CD8-positive, alpha-beta memory T cell (primary cell): ENCODE measurements at regions not wholly inside any gene's neighbourhood (a gene's known extent, or its start where the extent isn't known, plus 50 kb on each side); places are given as distances from the start of the nearest gene placed in this dataset.
A peak's percentile ranks its signal among the peaks of the same experiment; 100 is the strongest.

ENCODE experiments used
- CTCF ChIA-PET: fragments of 350-600 bp; sonication (Branson Sonifier 250); formaldehyde crosslinking; loops from one replicate; lab custom pipeline; 2021; ENCODE audit warnings: antibody characterized with exemption; lab: Charles Lee
- POLR2A ChIA-PET: fragments of 350-600 bp; sonication (Branson Sonifier 250); formaldehyde crosslinking; loops from one replicate; lab custom pipeline; 2021; ENCODE audit warnings: antibody characterized with exemption; lab: Charles Lee
- DNase-seq, 5 donors: peaks; one replicate each; pipeline versions ENCODE4 v3.0.0 to v3.0.0-alpha.2; 2020 to 2022; ENCODE audit warnings: mixed read lengths in 1 of 5
- H3K27ac ChIP-seq: one replicate; pipeline ENCODE4 v1.7.0; 2013; ENCODE audit warnings: low read depth, mild to moderate bottlenecking, low read length, moderate library complexity
- H3K27me3 ChIP-seq: 2 replicates; pipeline ENCODE4 v1.7.0; 2013; ENCODE audit warnings: low read length, mild to moderate bottlenecking; ENCODE audit not compliant: insufficient read depth, poor library complexity, severe bottlenecking
- H3K36me3 ChIP-seq: 2 replicates; pipeline ENCODE4 v1.7.0; 2013; ENCODE audit warnings: mild to moderate bottlenecking, low read length, moderate library complexity; ENCODE audit not compliant: insufficient read depth
- H3K4me1 ChIP-seq: 2 replicates; pipeline ENCODE4 v1.7.0; 2013; ENCODE audit warnings: mild to moderate bottlenecking, low read length, moderate library complexity; ENCODE audit not compliant: insufficient read depth
- H3K4me3 ChIP-seq: 2 replicates; pipeline ENCODE4 v1.7.0; 2013; ENCODE audit warnings: mild to moderate bottlenecking, low read length
- H3K9me3 ChIP-seq: 2 replicates; pipeline ENCODE4 v1.7.0; 2013; ENCODE audit warnings: mild to moderate bottlenecking, low read length
- H3K27ac Mint-ChIP-seq, 8 donors: one replicate each; pipeline ENCODE4 v1.8.0; 2020 to 2021; ENCODE audit warnings: mixed read lengths in 8 of 8, mild to moderate bottlenecking in 6 of 8, inconsistent platforms in 3 of 8, moderate library complexity in 3 of 8
- H3K27me3 Mint-ChIP-seq, 2 donors: one replicate each; pipeline ENCODE4 v1.8.0; 2020 to 2021; ENCODE audit warnings: mixed read lengths in 2 of 2, mild to moderate bottlenecking in 1 of 2, moderate library complexity in 1 of 2
- H3K36me3 Mint-ChIP-seq, 3 donors: one replicate each; pipeline ENCODE4 v1.8.0; 2020 to 2021; ENCODE audit warnings: mixed read lengths in 3 of 3, inconsistent platforms in 1 of 3, mild to moderate bottlenecking in 1 of 3
- H3K4me1 Mint-ChIP-seq, 3 donors: one replicate each; pipeline ENCODE4 v1.8.0; 2020 to 2021; ENCODE audit warnings: mixed read lengths in 3 of 3, inconsistent platforms in 1 of 3, mild to moderate bottlenecking in 1 of 3
- H3K4me3 Mint-ChIP-seq, 7 donors: one replicate each; pipeline ENCODE4 v1.8.0; 2020 to 2021; ENCODE audit warnings: mixed read lengths in 7 of 7, mild to moderate bottlenecking in 6 of 7, moderate library complexity in 4 of 7, inconsistent platforms in 2 of 7
- H3K9me3 Mint-ChIP-seq, 5 donors: one replicate each; pipeline ENCODE4 v1.8.0; 2020 to 2022; ENCODE audit warnings: mixed read lengths in 5 of 5, mild to moderate bottlenecking in 3 of 5, moderate library complexity in 2 of 5, inconsistent platforms in 1 of 5

GRCh38 chr6:139594333-139594965 is 220.0 kb upstream of the CITED2 start:
- CTCF ChIA-PET, result no interaction called here
- no peak overlapping the region for H3K27ac ChIP-seq
- Mint-ChIP-seq H3K27ac (no peak overlapping the region), H3K27me3 (no peaks in the 10 kb centered on the region), H3K36me3 (peaks cover 0 to 3% (median 0%) of the 10 kb centered on the region in 3 donors), H3K9me3 (no peaks in the 10 kb centered on the region), H3K4me3 (no peak overlapping the region), H3K4me1 (peaks cover 0 to 14% (median 10%) of the 10 kb centered on the region in 3 donors)
- DNase-seq, result no peak
- H3K27me3 ChIP-seq, result no peaks in the 10 kb centered on the region
- no peaks in the 10 kb centered on the region for H3K9me3 ChIP-seq
- H3K36me3 ChIP-seq, result no peaks in the 10 kb centered on the region
- H3K4me1 ChIP-seq, result no peaks in the 10 kb centered on the region
- POLR2A ChIA-PET, result no interaction called here
- H3K4me3 ChIP-seq, result no peak overlapping the region

- Histone ChIP-seq H3K36me3 (no peaks in the 10 kb centered on the region), H3K9me3 (no peaks in the 10 kb centered on the region), H3K4me1 (no peaks in the 10 kb centered on the region), H3K27ac (no peak overlapping the region), H3K4me3 (no peak overlapping the region), H3K27me3 (no peaks in the 10 kb centered on the region)
- POLR2A ChIA-PET, result no interaction called here
- CTCF ChIA-PET, result interaction anchor here (1.6 kb wide), 1 partner anchor 11 kb away, joined by 3 read pairs; no protein-coding TSS in a partner anchor
- H3K9me3 Mint-ChIP-seq, result no peaks in the 10 kb centered on the region
- no peak for DNase-seq
- no peak overlapping the region for H3K4me3 Mint-ChIP-seq
- peaks cover 0 to 3% (median 0%) of the 10 kb centered on the region in 3 donors for H3K36me3 Mint-ChIP-seq
- H3K4me1 Mint-ChIP-seq, result peaks cover 0 to 14% (median 10%) of the 10 kb centered on the region in 3 donors
- H3K27ac Mint-ChIP-seq, result peak overlapping the region in 1 of 8 donors; percentile 17
- no peaks in the 10 kb centered on the region for H3K27me3 Mint-ChIP-seq
These were observed 218.6 kb upstream of the CITED2 start for GRCh38 chr6:139593081-139593480.

- CTCF ChIA-PET, result no interaction called here
- peaks cover 0 to 1% of the 10 kb centered on the region in 2 donors for H3K27me3 Mint-ChIP-seq
These were observed 217.6 kb upstream of the CITED2 start for GRCh38 chr6:139592011-139592410.

GRCh38 chr6:139591075-139591865 is 216.8 kb upstream of the CITED2 start:
- no peaks in the 10 kb centered on the region for H3K9me3 Mint-ChIP-seq
- peaks cover 0 to 14% (median 10%) of the 10 kb centered on the region in 3 donors for H3K4me1 Mint-ChIP-seq
- no peaks in the 10 kb centered on the region for H3K36me3 ChIP-seq
- DNase-seq, result no peak
- no peaks in the 10 kb centered on the region for H3K27me3 ChIP-seq
- CTCF ChIA-PET, result interaction anchor here (1.2 to 1.4 kb wide), 2 partner anchors 52 to 216 kb away, joined by 3 to 4 read pairs; no protein-coding TSS in a partner anchor
- H3K27ac ChIP-seq, result no peak overlapping the region
- POLR2A ChIA-PET, result no interaction called here
- no peak overlapping the region for H3K4me3 ChIP-seq
- H3K9me3 ChIP-seq, result no peaks in the 10 kb centered on the region
- no peak overlapping the region for H3K4me3 Mint-ChIP-seq
- H3K27ac Mint-ChIP-seq, result no peak overlapping the region
- no peaks in the 10 kb centered on the region for H3K4me1 ChIP-seq
- peaks cover 0 to 1% of the 10 kb centered on the region in 2 donors for H3K27me3 Mint-ChIP-seq
- peaks cover 0 to 3% (median 0%) of the 10 kb centered on the region in 3 donors for H3K36me3 Mint-ChIP-seq

More at GRCh38 chr6:139592011-139592410, 217.6 kb upstream of the CITED2 start:
- Mint-ChIP-seq H3K36me3 (peaks cover 0 to 3% (median 0%) of the 10 kb centered on the region in 3 donors), H3K9me3 (no peaks in the 10 kb centered on the region), H3K4me3 (no peak overlapping the region), H3K4me1 (peaks cover 0 to 14% (median 10%) of the 10 kb centered on the region in 3 donors), H3K27ac (no peak overlapping the region)
- H3K27ac ChIP-seq, result no peak overlapping the region
- POLR2A ChIA-PET, result no interaction called here
- H3K9me3 ChIP-seq, result no peaks in the 10 kb centered on the region
- no peak for DNase-seq
- no peak overlapping the region for H3K4me3 ChIP-seq
- no peaks in the 10 kb centered on the region for H3K36me3 ChIP-seq
- H3K4me1 ChIP-seq, result no peaks in the 10 kb centered on the region
- no peaks in the 10 kb centered on the region for H3K27me3 ChIP-seq

DNA sequence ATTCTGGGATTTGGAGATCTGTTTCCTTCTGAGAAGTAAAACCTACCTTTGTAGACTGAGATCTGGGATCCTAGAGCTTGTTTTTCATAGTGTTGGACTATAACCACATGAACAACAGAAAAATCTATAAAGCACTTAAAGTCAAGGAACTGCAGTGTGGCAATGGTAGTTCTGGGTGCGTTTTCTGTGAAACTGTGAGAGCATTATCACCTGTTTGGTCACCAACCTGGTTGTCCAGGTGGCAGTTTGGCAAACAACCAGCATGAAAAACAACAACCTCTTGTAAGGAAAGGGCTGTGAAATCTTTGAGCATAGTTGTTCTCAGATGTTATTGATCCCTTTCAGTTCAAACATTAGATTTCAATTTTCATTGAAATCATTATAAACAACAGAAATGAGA is 215.8 kb upstream of the CITED2 start:
- Mint-ChIP-seq H3K4me1 (peaks cover 0 to 6% (median 4%) of the 10 kb centered on the region in 3 donors), H3K27me3 (peaks cover 0 to 1% of the 10 kb centered on the region in 2 donors)
- POLR2A ChIA-PET, result no interaction called here

DNA sequence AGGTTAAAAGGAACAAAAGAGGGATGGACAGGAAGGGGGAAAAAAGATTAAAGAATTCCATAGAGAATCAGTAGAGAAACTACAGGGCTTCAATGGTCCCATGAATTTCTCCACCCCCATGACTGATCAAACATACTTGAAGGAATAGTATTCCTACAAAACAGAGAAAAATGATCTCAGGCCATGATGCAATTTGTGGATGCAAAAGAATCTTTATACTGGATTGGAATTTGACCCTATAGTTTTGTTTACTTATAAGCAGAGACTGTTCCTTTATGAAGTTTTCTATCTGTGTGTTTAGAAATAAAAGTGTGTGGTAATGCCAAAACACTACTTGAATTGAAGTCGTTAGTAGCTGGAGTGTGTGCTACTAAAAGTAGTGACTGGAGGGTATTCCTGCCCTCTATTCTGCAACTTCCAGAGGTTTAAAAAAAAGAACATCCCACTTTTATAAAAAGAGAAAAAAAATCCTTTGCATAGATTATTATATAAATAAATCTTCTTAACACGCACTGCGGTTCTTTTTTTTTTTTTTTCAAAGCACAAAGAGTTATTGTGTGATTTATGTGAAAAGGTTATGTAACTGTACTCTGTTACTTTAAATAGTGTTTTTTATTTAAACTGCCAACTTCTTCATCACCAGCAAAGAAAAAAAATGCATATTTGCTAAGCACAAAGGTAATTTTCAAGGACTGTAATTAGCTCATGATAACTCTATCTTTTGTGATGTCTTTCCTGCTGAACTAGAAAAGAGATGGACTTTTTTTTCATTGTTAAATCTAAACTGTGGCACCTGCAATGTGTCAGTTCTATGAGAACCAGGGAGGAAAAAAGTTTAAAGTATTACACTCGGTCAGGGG is 214.5 kb upstream of the CITED2 start:
- peaks cover 0 to 3% (median 0%) of the 10 kb centered on the region in 3 donors for H3K4me1 Mint-ChIP-seq
- Histone ChIP-seq H3K4me3 (no peak overlapping the region), H3K27ac (no peak overlapping the region), H3K4me1 (no peaks in the 10 kb centered on the region), H3K27me3 (no peaks in the 10 kb centered on the region), H3K36me3 (no peaks in the 10 kb centered on the region), H3K9me3 (no peaks in the 10 kb centered on the region)
- DNase-seq, result no peak
- no peaks in the 10 kb centered on the region for H3K36me3 Mint-ChIP-seq
- CTCF ChIA-PET, result interaction anchor here (1.2 kb wide), 1 partner anchor 47 kb away, joined by 3 read pairs; no protein-coding TSS in a partner anchor
- H3K9me3 Mint-ChIP-seq, result no peaks in the 10 kb centered on the region
- no peak overlapping the region for H3K27ac Mint-ChIP-seq
- H3K27me3 Mint-ChIP-seq, result peaks cover 0 to 1% of the 10 kb centered on the region in 2 donors
- no peak overlapping the region for H3K4me3 Mint-ChIP-seq
- POLR2A ChIA-PET, result no interaction called here

More for the DNA sequence above, 215.8 kb upstream of the CITED2 start:
- Mint-ChIP-seq H3K9me3 (no peaks in the 10 kb centered on the region), H3K4me3 (no peak overlapping the region), H3K36me3 (peaks cover 0 to 3% (median 0%) of the 10 kb centered on the region in 3 donors), H3K27ac (no peak overlapping the region)
- Histone ChIP-seq H3K27me3 (no peaks in the 10 kb centered on the region), H3K9me3 (no peaks in the 10 kb centered on the region), H3K27ac (no peak overlapping the region), H3K4me3 (no peak overlapping the region), H3K36me3 (no peaks in the 10 kb centered on the region), H3K4me1 (no peaks in the 10 kb centered on the region)
- no peak for DNase-seq
- CTCF ChIA-PET, result interaction anchor here (1.2 to 1.4 kb wide), 2 partner anchors 53 to 215 kb away, joined by 3 to 4 read pairs; no protein-coding TSS in a partner anchor

- Histone ChIP-seq H3K9me3 (no peaks in the 10 kb centered on the region), H3K4me3 (no peak overlapping the region), H3K36me3 (no peaks in the 10 kb centered on the region), H3K27me3 (no peaks in the 10 kb centered on the region), H3K4me1 (no peaks in the 10 kb centered on the region), H3K27ac (no peak overlapping the region)
- DNase-seq, result no peak
- POLR2A ChIA-PET, result no interaction called here
- Mint-ChIP-seq H3K4me3 (no peak overlapping the region), H3K27me3 (peaks cover 0 to 1% of the 10 kb centered on the region in 2 donors), H3K4me1 (peaks cover 0 to 3% (median 0%) of the 10 kb centered on the region in 3 donors), H3K27ac (no peak overlapping the region), H3K9me3 (no peaks in the 10 kb centered on the region), H3K36me3 (no peaks in the 10 kb centered on the region)
- CTCF ChIA-PET, result interaction anchor here (1.2 kb wide), 1 partner anchor 48 kb away, joined by 3 read pairs; no protein-coding TSS in a partner anchor
These were observed 213.7 kb upstream of the CITED2 start for GRCh38 chr6:139588076-139588639.
